Endodermal cell (in vitro differentiated cells): ENCODE measurements at regions not wholly inside any gene's neighbourhood (a gene's known extent, or its start where the extent isn't known, plus 50 kb on each side); places are given as distances from the start of the nearest gene placed in this dataset.

Experiments
- DNase-seq: peaks from one replicate; pipeline ENCODE4 v3.0.0-alpha.2; 2017
- H3K27ac ChIP-seq: 2 replicates; pipeline ENCODE4 v1.5.1; 2013; ENCODE audit warnings: mild to moderate bottlenecking, low read depth, low read length, moderate library complexity
- H3K27me3 ChIP-seq: 2 replicates; pipeline ENCODE4 v1.6.1; 2013; ENCODE audit warnings: mild to moderate bottlenecking, low read length, moderate library complexity; ENCODE audit not compliant: insufficient read depth, control insufficient read depth, poor library complexity, severe bottlenecking
- H3K36me3 ChIP-seq: 2 replicates; pipeline ENCODE4 v1.7.0; 2013; ENCODE audit warnings: mild to moderate bottlenecking, low read length, moderate library complexity; ENCODE audit not compliant: control insufficient read depth, insufficient read depth
- H3K4me1 ChIP-seq: one replicate; pipeline ENCODE4 v1.7.0; 2013; ENCODE audit warnings: low read length; ENCODE audit not compliant: control insufficient read depth, insufficient read depth
- H3K4me3 ChIP-seq: 2 replicates; pipeline ENCODE4 v1.5.1; 2013; ENCODE audit warnings: mild to moderate bottlenecking, low read length, moderate library complexity
- H3K9ac ChIP-seq: 2 replicates; pipeline ENCODE4 v1.6.1; 2013; ENCODE audit warnings: mild to moderate bottlenecking, low read length, moderate library complexity; ENCODE audit not compliant: poor library complexity, severe bottlenecking; ENCODE audit errors: extremely low read depth
- H3K9me3 ChIP-seq: 2 replicates; pipeline ENCODE4 v1.6.1; 2013; ENCODE audit warnings: mild to moderate bottlenecking, low read length, moderate library complexity; ENCODE audit not compliant: control insufficient read depth
- H3K27ac Mint-ChIP-seq: 2 replicates; pipeline ENCODE4 v1.8.0; 2020; ENCODE audit warnings: mixed read lengths
- H3K27me3 Mint-ChIP-seq: 2 replicates; pipeline ENCODE4 v1.8.0; 2021; ENCODE audit warnings: mild to moderate bottlenecking, mixed read lengths; ENCODE audit not compliant: insufficient read depth
- H3K36me3 Mint-ChIP-seq: 2 replicates; pipeline ENCODE4 v1.8.0; 2020; ENCODE audit warnings: low read depth, mixed read lengths
- H3K4me1 Mint-ChIP-seq: 2 replicates; pipeline ENCODE4 v1.8.0; 2020; ENCODE audit warnings: mixed read lengths
- H3K4me3 Mint-ChIP-seq: 2 replicates; pipeline ENCODE4 v1.8.0; 2020; ENCODE audit warnings: mild to moderate bottlenecking, moderate library complexity, mixed read lengths
- H3K9me3 Mint-ChIP-seq: 2 replicates; pipeline ENCODE4 v1.8.0; 2020; ENCODE audit warnings: mild to moderate bottlenecking, mixed read lengths
- WGBS, 2 experiments: methylation state at CpG; one replicate each; pipeline versions ENCODE4 v1.1.5 to v1.1.7; 2013; ENCODE audit warnings: missing lambda C conversion rate in 2 of 2, mixed read lengths in 1 of 2; ENCODE audit not compliant: insufficient coverage in 1 of 2, insufficient read length in 1 of 2; 5-methylcytosine and 5-hydroxymethylcytosine counted together
- TF ChIP-seq, protein P1 (sequence below): fragments of 200-600 bp; sonication (generic); conservative IDR thresholded peaks from 2 replicates; pipeline ENCODE4 v1.5.0; 2021; ENCODE audit warnings: antibody characterized with exemption, mild to moderate bottlenecking

DNA sequence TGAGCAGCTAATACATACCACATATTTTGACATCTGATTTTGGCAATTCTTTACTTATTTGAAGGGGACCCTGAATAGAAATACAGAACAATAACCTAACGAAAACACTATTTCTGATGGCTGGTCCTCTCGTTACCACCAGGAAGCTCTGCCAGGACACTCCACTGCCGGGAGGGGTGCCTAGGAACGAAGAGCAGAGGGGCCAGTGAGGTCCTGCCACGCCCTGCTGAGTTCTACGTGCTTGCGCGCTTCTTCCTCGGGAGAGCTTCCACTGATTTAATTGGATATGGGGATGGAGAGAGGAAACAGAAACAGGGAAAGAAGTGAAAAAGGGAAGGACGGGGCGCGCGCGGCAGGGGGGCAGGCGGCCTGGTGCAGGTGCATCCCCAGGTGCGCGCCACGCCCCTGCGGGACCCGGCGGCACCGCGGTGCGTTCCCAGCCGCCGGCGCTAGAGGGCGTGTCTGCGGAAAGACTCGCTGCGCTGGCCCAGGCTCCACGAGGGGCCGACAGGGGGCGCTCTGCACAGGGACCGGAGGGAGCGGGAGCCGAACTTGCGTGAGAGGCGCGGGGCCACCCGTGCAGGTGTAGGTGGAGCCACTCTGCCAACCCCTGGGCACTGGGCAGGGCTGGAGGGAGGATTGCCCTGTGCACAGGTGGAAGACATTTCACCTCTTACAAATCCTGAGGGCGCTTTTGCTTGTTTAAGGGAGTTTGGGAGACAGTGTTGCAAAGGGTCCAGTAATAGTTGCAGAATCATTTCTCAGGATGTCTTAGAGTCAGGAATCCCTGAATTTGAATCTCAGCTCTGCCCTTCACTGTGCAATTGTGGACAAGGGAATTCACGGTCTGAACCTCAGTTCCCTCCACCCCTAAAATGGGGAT, 986.3 kb upstream of the TMEM132C start:
- H3K27me3 Mint-ChIP-seq = peaks cover 34% of the 10 kb centered on the region
- H3K27ac ChIP-seq = no peak overlapping the region
- H3K4me3 ChIP-seq = no peak overlapping the region
- H3K4me3 Mint-ChIP-seq = no peak overlapping the region
- peaks cover 24% of the 10 kb centered on the region for H3K27me3 ChIP-seq
- DNase-seq = peak; percentile 98
- no peaks in the 10 kb centered on the region for H3K9me3 ChIP-seq
- TF ChIP-seq, protein P1, sequence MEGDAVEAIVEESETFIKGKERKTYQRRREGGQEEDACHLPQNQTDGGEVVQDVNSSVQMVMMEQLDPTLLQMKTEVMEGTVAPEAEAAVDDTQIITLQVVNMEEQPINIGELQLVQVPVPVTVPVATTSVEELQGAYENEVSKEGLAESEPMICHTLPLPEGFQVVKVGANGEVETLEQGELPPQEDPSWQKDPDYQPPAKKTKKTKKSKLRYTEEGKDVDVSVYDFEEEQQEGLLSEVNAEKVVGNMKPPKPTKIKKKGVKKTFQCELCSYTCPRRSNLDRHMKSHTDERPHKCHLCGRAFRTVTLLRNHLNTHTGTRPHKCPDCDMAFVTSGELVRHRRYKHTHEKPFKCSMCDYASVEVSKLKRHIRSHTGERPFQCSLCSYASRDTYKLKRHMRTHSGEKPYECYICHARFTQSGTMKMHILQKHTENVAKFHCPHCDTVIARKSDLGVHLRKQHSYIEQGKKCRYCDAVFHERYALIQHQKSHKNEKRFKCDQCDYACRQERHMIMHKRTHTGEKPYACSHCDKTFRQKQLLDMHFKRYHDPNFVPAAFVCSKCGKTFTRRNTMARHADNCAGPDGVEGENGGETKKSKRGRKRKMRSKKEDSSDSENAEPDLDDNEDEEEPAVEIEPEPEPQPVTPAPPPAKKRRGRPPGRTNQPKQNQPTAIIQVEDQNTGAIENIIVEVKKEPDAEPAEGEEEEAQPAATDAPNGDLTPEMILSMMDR = peak; percentile 100
- H3K9ac ChIP-seq = no peak overlapping the region
- H3K27ac Mint-ChIP-seq = no peak overlapping the region
- no peaks in the 10 kb centered on the region for H3K4me1 Mint-ChIP-seq
- H3K9me3 Mint-ChIP-seq = no peaks in the 10 kb centered on the region
- no peaks in the 10 kb centered on the region for H3K36me3 ChIP-seq
- H3K36me3 Mint-ChIP-seq = no peaks in the 10 kb centered on the region
- WGBS, 2 experiments = 17 to 100% methylated on average over 1 to 43 of the region's 43 CpGs
- H3K4me1 ChIP-seq = no peaks in the 10 kb centered on the region

DNA sequence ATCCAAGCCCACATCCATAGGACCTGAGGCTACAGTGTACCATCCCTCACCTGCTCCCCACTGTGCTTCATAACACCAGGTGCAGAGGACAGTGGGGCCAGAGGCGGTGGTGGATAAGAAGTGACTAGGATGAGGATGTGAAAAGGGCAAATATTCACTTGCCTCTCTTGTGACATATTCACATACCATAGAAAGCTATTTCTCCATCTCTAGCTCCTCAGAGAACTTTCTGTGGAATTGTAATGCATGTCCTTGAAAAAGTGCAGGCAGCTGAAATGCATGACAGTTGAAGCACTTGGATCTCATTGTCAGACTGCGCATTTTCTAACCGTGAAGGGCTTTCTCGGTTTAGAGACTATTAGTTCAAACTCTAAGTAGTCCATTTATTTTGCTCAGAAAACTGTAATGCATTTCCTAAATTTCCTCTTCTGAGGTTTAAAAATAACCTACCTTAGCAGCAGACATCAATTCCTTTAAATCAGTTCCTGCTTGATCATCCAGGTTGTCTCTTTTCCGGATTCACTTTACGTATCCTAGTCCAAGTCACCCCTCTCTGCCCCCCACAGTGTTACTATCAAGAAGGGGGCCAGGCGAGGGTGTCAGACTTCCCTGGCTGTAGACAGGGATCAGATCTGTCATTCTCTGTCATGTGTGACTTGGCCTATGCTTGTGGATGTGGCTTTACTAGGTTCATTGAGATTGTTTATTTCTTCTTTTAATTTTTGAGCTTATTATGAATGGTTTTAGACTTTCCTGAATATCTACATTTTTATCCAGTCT, 984.0 kb upstream of the TMEM132C start:
- WGBS, 2 experiments = 76 to 84% methylated on average over 3 to 6 of the region's 7 CpGs
- Histone ChIP-seq H3K27ac (no peak overlapping the region), H3K9me3 (no peaks in the 10 kb centered on the region), H3K36me3 (no peaks in the 10 kb centered on the region), H3K4me1 (no peaks in the 10 kb centered on the region), H3K27me3 (peaks cover 24% of the 10 kb centered on the region), H3K9ac (no peak overlapping the region), H3K4me3 (no peak overlapping the region)
- TF ChIP-seq, protein P1 = no peak
- no peak overlapping the region for H3K27ac Mint-ChIP-seq
- H3K9me3 Mint-ChIP-seq = no peaks in the 10 kb centered on the region
- no peaks in the 10 kb centered on the region for H3K4me1 Mint-ChIP-seq
- H3K36me3 Mint-ChIP-seq = no peaks in the 10 kb centered on the region
- H3K27me3 Mint-ChIP-seq = peaks cover 28% of the 10 kb centered on the region
- H3K4me3 Mint-ChIP-seq = no peak overlapping the region
- no peak for DNase-seq

DNA sequence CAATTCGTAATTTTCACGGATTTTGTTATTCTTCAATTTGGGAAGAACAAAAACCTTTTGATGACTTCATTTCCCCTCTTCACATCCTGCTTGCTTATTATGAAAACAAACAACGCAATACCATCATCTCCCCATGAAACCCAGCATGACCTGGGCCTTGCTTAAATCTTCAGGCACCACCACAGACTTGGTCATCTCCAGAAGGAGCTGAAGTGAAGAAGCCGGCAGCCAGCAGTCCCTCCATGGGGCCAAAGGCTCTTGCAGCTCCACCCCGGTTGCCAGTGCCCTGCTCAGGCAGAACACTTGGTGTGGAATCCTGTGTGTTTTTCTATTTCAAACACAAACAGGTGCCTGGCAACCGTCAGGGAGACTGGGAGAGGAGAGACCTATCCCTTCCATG, 982.9 kb upstream of the TMEM132C start:
- H3K27me3 Mint-ChIP-seq = peaks cover 19% of the 10 kb centered on the region
- TF ChIP-seq, protein P1 = no peak
- H3K4me3 Mint-ChIP-seq = no peak overlapping the region
- DNase-seq = no peak
- Histone ChIP-seq H3K9ac (no peak overlapping the region), H3K4me3 (no peak overlapping the region), H3K9me3 (no peaks in the 10 kb centered on the region), H3K36me3 (no peaks in the 10 kb centered on the region), H3K27me3 (peaks cover 19% of the 10 kb centered on the region), H3K27ac (no peak overlapping the region), H3K4me1 (no peaks in the 10 kb centered on the region)
- WGBS, 2 experiments = 81 to 83% methylated on average over 5 to 6 of the region's 6 CpGs
- no peaks in the 10 kb centered on the region for H3K9me3 Mint-ChIP-seq
- H3K4me1 Mint-ChIP-seq = no peaks in the 10 kb centered on the region
- no peak overlapping the region for H3K27ac Mint-ChIP-seq
- H3K36me3 Mint-ChIP-seq = no peaks in the 10 kb centered on the region
